CD14-positive monocyte (primary cell): ENCODE measurements at regions not wholly inside any gene's neighbourhood (a gene's known extent, or its start where the extent isn't known, plus 50 kb on each side); places are given as distances from the start of the nearest gene placed in this dataset. TPM values are rescaled to one million over a fixed set of nuclear protein-coding genes. Genes with fewer than 3 reads are reported as not detected.

Experiments used
- DNase-seq, 3 donors: peaks; one replicate each; pipeline ENCODE4 v3.0.0-alpha.2; 2011 to 2022
- H2AFZ ChIP-seq: 2 replicates; pipeline ENCODE4 v1.6.0; 2012; ENCODE audit warnings: mild to moderate bottlenecking, low read depth, low read length, inconsistent platforms; ENCODE audit not compliant: insufficient read depth, poor library complexity, severe bottlenecking
- H3K27ac ChIP-seq, 2 donors: 1 replicate in 1 of 2; 2 replicates in 1 of 2; pipeline ENCODE4 v1.5.1; 2012 to 2013; ENCODE audit warnings: low read length in 2 of 2, control low read depth in 1 of 2, inconsistent platforms in 1 of 2, low read depth in 1 of 2, mild to moderate bottlenecking in 1 of 2
- H3K27me3 ChIP-seq, 2 donors: one replicate each; pipeline versions ENCODE4 v1.6.0 to v1.6.1; 2011 to 2013; ENCODE audit warnings: low read length in 2 of 2; ENCODE audit not compliant: control insufficient read depth in 2 of 2, insufficient read depth in 2 of 2
- H3K36me3 ChIP-seq, 2 donors: replicated peaks in 1 of 2; 1 replicate in 1 of 2; 2 replicates in 1 of 2; pipeline versions ENCODE4 v1.5.1 to v1.6.1; 2012 to 2013; ENCODE audit warnings: low read length in 2 of 2, control low read depth in 1 of 2, inconsistent platforms in 1 of 2, mild to moderate bottlenecking in 1 of 2; ENCODE audit not compliant: insufficient read depth in 2 of 2, control insufficient read depth in 1 of 2
- H3K4me1 ChIP-seq, 2 donors: 1 replicate in 1 of 2; 2 replicates in 1 of 2; pipeline versions ENCODE4 v1.5.1 to v1.6.1; 2012 to 2013; ENCODE audit warnings: low read length in 2 of 2, control low read depth in 1 of 2, inconsistent platforms in 1 of 2, mild to moderate bottlenecking in 1 of 2, moderate library complexity in 1 of 2; ENCODE audit not compliant: insufficient read depth in 2 of 2, control insufficient read depth in 1 of 2
- H3K4me2 ChIP-seq: replicated peaks from 2 replicates; pipeline ENCODE3; 2012; ENCODE audit warnings: low read length, moderate library complexity, mild to moderate bottlenecking; ENCODE audit not compliant: poor library complexity, severe bottlenecking; ENCODE audit errors: extremely low read depth
- H3K4me3 ChIP-seq, 3 experiments: fragments of 200-600 bp in 1 of 3; sonication (generic) in 1 of 3; replicated peaks in 1 of 3; 1 replicate in 2 of 3; 2 replicates in 1 of 3; pipeline ENCODE4 v1.5.1; 2011 to 2013; ENCODE audit warnings: low read length in 3 of 3, mild to moderate bottlenecking in 3 of 3, control low read depth in 2 of 3, low read depth in 2 of 3, inconsistent platforms in 1 of 3, moderate library complexity in 1 of 3
- H3K79me2 ChIP-seq: 2 replicates; pipeline ENCODE4 v1.6.0; 2012; ENCODE audit warnings: mild to moderate bottlenecking, control low read depth, inconsistent platforms, low read length, moderate library complexity; ENCODE audit not compliant: insufficient read depth
- H3K9ac ChIP-seq: 2 replicates; pipeline ENCODE4 v1.6.0; 2017; ENCODE audit warnings: low read length, mild to moderate bottlenecking; ENCODE audit not compliant: insufficient read depth, poor library complexity, severe bottlenecking
- H3K9me3 ChIP-seq, 2 donors: replicated peaks in 1 of 2; 1 replicate in 1 of 2; 2 replicates in 1 of 2; pipeline versions ENCODE4 v1.5.1 to v1.6.1; 2012 to 2013; ENCODE audit warnings: low read length in 2 of 2, control low read depth in 1 of 2; ENCODE audit not compliant: control insufficient read depth in 1 of 2, insufficient read depth in 1 of 2
- H4K20me1 ChIP-seq: 2 replicates; pipeline ENCODE4 v1.6.0; 2012; ENCODE audit warnings: mild to moderate bottlenecking, low read length, control low read depth, moderate library complexity; ENCODE audit not compliant: insufficient read depth
- H3K27ac Mint-ChIP-seq, 7 donors: one replicate each; pipeline ENCODE4 v1.8.0; 2020; ENCODE audit warnings: mild to moderate bottlenecking in 7 of 7, mixed read lengths in 7 of 7, moderate library complexity in 6 of 7, inconsistent platforms in 2 of 7
- H3K27me3 Mint-ChIP-seq, 3 donors: one replicate each; pipeline ENCODE4 v1.8.0; 2021 to 2022; ENCODE audit warnings: low read depth in 3 of 3, mild to moderate bottlenecking in 3 of 3, mixed read lengths in 3 of 3, moderate library complexity in 3 of 3, inconsistent platforms in 1 of 3
- H3K36me3 Mint-ChIP-seq, 2 donors: one replicate each; pipeline ENCODE4 v1.8.0; 2020; ENCODE audit warnings: mixed read lengths in 2 of 2, inconsistent platforms in 1 of 2, mild to moderate bottlenecking in 1 of 2
- H3K4me1 Mint-ChIP-seq: one replicate; pipeline ENCODE4 v1.8.0; 2020; ENCODE audit warnings: mild to moderate bottlenecking, mixed read lengths
- H3K4me3 Mint-ChIP-seq, 2 donors: one replicate each; pipeline ENCODE4 v1.8.0; 2020; ENCODE audit warnings: mild to moderate bottlenecking in 2 of 2, mixed read lengths in 2 of 2, moderate library complexity in 1 of 2
- H3K9me3 Mint-ChIP-seq, 7 donors: one replicate each; pipeline ENCODE4 v1.8.0; 2020 to 2022; ENCODE audit warnings: mixed read lengths in 7 of 7, mild to moderate bottlenecking in 6 of 7, moderate library complexity in 6 of 7, inconsistent platforms in 2 of 7
- WGBS: methylation state at CpG from one replicate; pipeline ENCODE4 v1.1.5; 2013; ENCODE audit warnings: missing lambda C conversion rate; ENCODE audit not compliant: insufficient coverage; 5-methylcytosine and 5-hydroxymethylcytosine counted together
- intact Hi-C, 2 donors: fragments of 100-400 bp; cut with micrococcal nuclease; formaldehyde crosslinking; loops; one replicate each; pipeline versions ENCODE4 v1.15.0 to v1.15.1; 2023
- small RNA-seq: library from RNA; depleted of rRNA; stranded (forward); fragments of <200 nt; gene quantifications from one replicate; pipeline ENCODE3, GENCODE V24; 2012; ENCODE audit warnings: low read depth; ENCODE audit not compliant: insufficient read length
- TF ChIP-seq, protein P1 (sequence below): fragments of 200-600 bp; IDR thresholded peaks from one replicate; pipeline ENCODE4 v1.8.0; 2022; ENCODE audit warnings: antibody characterized with exemption, mild to moderate bottlenecking

DNA sequence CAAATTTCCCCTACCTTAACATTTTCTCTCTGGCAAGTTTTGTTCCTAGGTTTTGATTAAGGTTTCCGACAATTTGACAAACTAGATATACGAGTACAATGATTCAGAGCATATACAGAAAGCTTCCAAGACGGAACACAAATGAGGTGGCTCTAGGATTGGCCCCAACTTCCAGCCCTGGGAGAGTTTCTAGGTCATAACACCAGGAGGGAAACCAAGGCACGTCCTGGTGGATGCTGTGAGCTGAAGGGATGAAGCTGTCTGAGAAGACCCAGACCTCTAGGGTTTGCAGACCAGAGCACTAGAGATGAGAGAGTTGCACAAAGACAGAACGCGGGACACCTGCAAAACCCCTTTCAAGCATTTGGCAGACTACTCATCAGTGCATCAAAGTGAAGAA, 51.5 kb upstream of the CAND1 start:
- no peak overlapping the region for H3K27ac ChIP-seq
- H3K4me1 ChIP-seq = no peaks in the 10 kb centered on the region
- no peak overlapping the region for H3K9ac ChIP-seq
- no peak overlapping the region for H2AFZ ChIP-seq
- no peaks in the 10 kb centered on the region for H4K20me1 ChIP-seq
- no peak overlapping the region for H3K4me2 ChIP-seq
- 79% methylated on average over 2 of the region's 6 CpGs for WGBS
- no peaks in the 10 kb centered on the region for H3K9me3 ChIP-seq
- Mint-ChIP-seq H3K27ac (peak overlapping the region in 1 of 7 donors; percentile 37), H3K36me3 (no peaks in the 10 kb centered on the region), H3K4me1 (no peaks in the 10 kb centered on the region), H3K9me3 (peaks cover 0 to 2% (median 0%) of the 10 kb centered on the region in 7 donors), H3K27me3 (peaks cover 0 to 4% (median 0%) of the 10 kb centered on the region in 3 donors), H3K4me3 (no peak overlapping the region)
- H3K36me3 ChIP-seq = no peaks in the 10 kb centered on the region
- TF ChIP-seq, protein P1, sequence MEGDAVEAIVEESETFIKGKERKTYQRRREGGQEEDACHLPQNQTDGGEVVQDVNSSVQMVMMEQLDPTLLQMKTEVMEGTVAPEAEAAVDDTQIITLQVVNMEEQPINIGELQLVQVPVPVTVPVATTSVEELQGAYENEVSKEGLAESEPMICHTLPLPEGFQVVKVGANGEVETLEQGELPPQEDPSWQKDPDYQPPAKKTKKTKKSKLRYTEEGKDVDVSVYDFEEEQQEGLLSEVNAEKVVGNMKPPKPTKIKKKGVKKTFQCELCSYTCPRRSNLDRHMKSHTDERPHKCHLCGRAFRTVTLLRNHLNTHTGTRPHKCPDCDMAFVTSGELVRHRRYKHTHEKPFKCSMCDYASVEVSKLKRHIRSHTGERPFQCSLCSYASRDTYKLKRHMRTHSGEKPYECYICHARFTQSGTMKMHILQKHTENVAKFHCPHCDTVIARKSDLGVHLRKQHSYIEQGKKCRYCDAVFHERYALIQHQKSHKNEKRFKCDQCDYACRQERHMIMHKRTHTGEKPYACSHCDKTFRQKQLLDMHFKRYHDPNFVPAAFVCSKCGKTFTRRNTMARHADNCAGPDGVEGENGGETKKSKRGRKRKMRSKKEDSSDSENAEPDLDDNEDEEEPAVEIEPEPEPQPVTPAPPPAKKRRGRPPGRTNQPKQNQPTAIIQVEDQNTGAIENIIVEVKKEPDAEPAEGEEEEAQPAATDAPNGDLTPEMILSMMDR = no peak
- H3K27me3 ChIP-seq = peaks cover 0 to 3% of the 10 kb centered on the region in 2 donors
- intact Hi-C loops = no loop called here
- no peak overlapping the region for H3K4me3 ChIP-seq
- no peak for DNase-seq
- H3K79me2 ChIP-seq = no peaks in the 10 kb centered on the region

Small RNA genes lying in the stretch of these regions (small RNA-seq; reads per million reads assigned to genes)
- gene AC073530.2 = not detected
